NB4 (cell line): ENCODE measurements at regions not wholly inside any gene's neighbourhood (a gene's known extent, or its start where the extent isn't known, plus 50 kb on each side); places are given as distances from the start of the nearest gene placed in this dataset.

Source experiments
- CTCF ChIP-seq: IDR thresholded peaks from one replicate; pipeline ENCODE4 v1.5.1; 2012; ENCODE audit warnings: low read depth, low read length
- MAX ChIP-seq: IDR thresholded peaks from 2 replicates; pipeline ENCODE4 v1.6.1; 2011; ENCODE audit warnings: low read depth, low read length

GRCh38 chr2:225794652-225795400, 395.3 kb downstream of the NYAP2 start:
- TF ChIP-seq MAX (no peak), CTCF (no peak)
